ENCODE measurements at regions not wholly inside any gene's neighbourhood (a gene's known extent, or its start where the extent isn't known, plus 50 kb on each side); places are given as distances from the start of the nearest gene placed in this dataset.
"Not testable (repeated sequence)": the region's sequence is repeated elsewhere in the genome, so short reads cannot be mapped to it uniquely, and the experiment has no call there.

- intact Hi-C loops (cut with DNase I), result no loop called here
- DNase-seq, result peak in 1 of 42 donors; percentile 36
Measured at GRCh38 chr16:21526923-21527807, 72.2 kb upstream of the METTL9 start.

- DNase-seq; intact Hi-C loops (cut with DNase I): not testable (repeated sequence)
Measured at GRCh38 chr16:21529060-21529658, 70.2 kb upstream of the METTL9 start.

- intact Hi-C loops (cut with DNase I); DNase-seq: not testable (repeated sequence)
Measured at GRCh38 chr16:21530729-21531383, 68.5 kb upstream of the METTL9 start.

GRCh38 chr16:21532996-21533395 is 66.4 kb upstream of the METTL9 start:
- intact Hi-C loops (cut with DNase I); DNase-seq: not testable (repeated sequence)

GRCh38 chr16:21533474-21533873 is 65.9 kb upstream of the METTL9 start:
- intact Hi-C loops (cut with DNase I); DNase-seq: not testable (repeated sequence)

- DNase-seq; intact Hi-C loops (cut with DNase I): not testable (repeated sequence)
Measured at GRCh38 chr16:21534561-21534960, 64.8 kb upstream of the METTL9 start.

- intact Hi-C loops (cut with DNase I); DNase-seq: not testable (repeated sequence)
Measured at GRCh38 chr16:21535201-21535600, 64.2 kb upstream of the METTL9 start.

GRCh38 chr16:21536740-21537139 is 62.6 kb upstream of the METTL9 start:
- intact Hi-C loops (cut with DNase I), result not testable (repeated sequence)

GRCh38 chr16:21537598-21537997 is 61.8 kb upstream of the METTL9 start:
- intact Hi-C loops (cut with DNase I); DNase-seq: not testable (repeated sequence)

More at GRCh38 chr16:21536740-21537139, 62.6 kb upstream of the METTL9 start:
- not testable (repeated sequence) for DNase-seq

- intact Hi-C loops (cut with DNase I), result not testable (repeated sequence)
- DNase-seq, result peak in 1 of 42 donors; percentile 38
Measured at GRCh38 chr16:21539107-21539618, 60.2 kb upstream of the METTL9 start.

GRCh38 chr16:21540770-21541433 is 58.5 kb upstream of the METTL9 start:
- DNase-seq, result peak in 19 of 42 donors; percentile 40 to 82 (median 56)
- intact Hi-C loops (cut with DNase I), result not testable (repeated sequence)

- DNase-seq; intact Hi-C loops (cut with DNase I): not testable (repeated sequence)
Measured at GRCh38 chr16:21541611-21542051, 57.7 kb upstream of the METTL9 start.

GRCh38 chr16:21542075-21542474 is 57.3 kb upstream of the METTL9 start:
- DNase-seq; intact Hi-C loops (cut with DNase I): not testable (repeated sequence)

GRCh38 chr16:21542491-21543124 is 56.8 kb upstream of the METTL9 start:
- DNase-seq; intact Hi-C loops (cut with DNase I): not testable (repeated sequence)

GRCh38 chr16:21543151-21543836 is 56.1 kb upstream of the METTL9 start:
- DNase-seq, result peak in 6 of 42 donors; percentile 23 to 67 (median 44)

GRCh38 chr16:21545664-21546326 is 53.6 kb upstream of the METTL9 start:
- intact Hi-C loops (cut with DNase I); DNase-seq: not testable (repeated sequence)

More at GRCh38 chr16:21543151-21543836, 56.1 kb upstream of the METTL9 start:
- intact Hi-C loops (cut with DNase I), result not testable (repeated sequence)

- DNase-seq; intact Hi-C loops (cut with DNase I): not testable (repeated sequence)
Measured at GRCh38 chr16:21549396-21549795, 50.0 kb upstream of the METTL9 start.

Measured in head of caudate nucleus (tissue), 42 donors.